Heart right ventricle (tissue), 16 donors: ENCODE measurements at regions not wholly inside any gene's neighbourhood (a gene's known extent, or its start where the extent isn't known, plus 50 kb on each side); places are given as distances from the start of the nearest gene placed in this dataset.

Source experiments
- ATAC-seq, 8 donors: fragments of 200-7000 bp; cut with Tn5 transposase; one replicate each; pipeline ENCODE4 v1.9.1; 2020; ENCODE audit warnings: mild to moderate bottlenecking in 8 of 8, moderate library complexity in 8 of 8, moderate number of reproducible peaks in 1 of 8
- DNase-seq, 2 donors: peaks; one replicate each; pipeline ENCODE4 v3.0.0-alpha.2; 2020
- H3K27ac ChIP-seq, 10 donors: fragments of 200-600 bp; sonication (generic) in 2 of 10; one replicate each; pipeline versions ENCODE4 v1.5.0 to v1.8.0; 2020 to 2022; ENCODE audit warnings: mild to moderate bottlenecking in 3 of 10
- H3K27me3 ChIP-seq, 7 donors: fragments of 200-600 bp; one replicate each; pipeline ENCODE4 v1.8.0; 2021 to 2022; ENCODE audit warnings: mild to moderate bottlenecking in 2 of 7
- H3K36me3 ChIP-seq, 9 donors: fragments of 200-600 bp; sonication (generic) in 1 of 9; one replicate each; pipeline versions ENCODE4 v1.5.0 to v1.8.0; 2020 to 2022; ENCODE audit warnings: mild to moderate bottlenecking in 2 of 9
- H3K4me1 ChIP-seq, 9 donors: fragments of 200-600 bp; sonication (generic) in 1 of 9; one replicate each; pipeline versions ENCODE4 v1.5.0 to v1.8.0; 2020 to 2022; ENCODE audit warnings: mild to moderate bottlenecking in 4 of 9
- H3K4me3 ChIP-seq, 10 donors: fragments of 200-600 bp; sonication (generic) in 2 of 10; one replicate each; pipeline versions ENCODE4 v1.5.0 to v1.8.0; 2020 to 2022; ENCODE audit warnings: mild to moderate bottlenecking in 7 of 10, moderate library complexity in 2 of 10
- H3K9me3 ChIP-seq, 11 donors: fragments of 200-600 bp in 10 of 11; sonication (generic) in 2 of 11; one replicate each; pipeline versions ENCODE4 v1.5.0 to v1.8.0; 2013 to 2022; ENCODE audit warnings: mild to moderate bottlenecking in 2 of 11, control low read depth in 1 of 11, moderate library complexity in 1 of 11
- CTCF ChIP-seq, 9 donors: fragments of 200-600 bp; sonication (generic) in 2 of 9; IDR thresholded peaks; one replicate each; pipeline versions ENCODE4 v1.5.0 to v1.8.0; 2021 to 2022; ENCODE audit warnings: antibody characterized with exemption in 9 of 9, mild to moderate bottlenecking in 5 of 9, moderate library complexity in 1 of 9
- WGBS, 2 donors: extraction: QIAGEN DNeasy Blood & Tissue Kit; methylation state at CpG; one replicate each; pipeline ENCODE4 v1.1.7; 2013; ENCODE audit warnings: inconsistent platforms in 1 of 2; 5-methylcytosine and 5-hydroxymethylcytosine counted together
- intact Hi-C, 10 donors: fragments of 100-400 bp; cut with DNase I; formaldehyde crosslinking; loops; one replicate each; pipeline versions ENCODE4 v1.11.1 to v1.14.2; 2022
- donor health status: Arrhythmogenic right ventricular cardiomyopathy.
- donor health status: ischemic (EF 13 %, LVEDD 7.1; RV severe dilation, severe dysfunction).
- donor health status: healthy with polysubstance abuse.
- donor health status: DM: no; HTN: yes; CAD: no.
- donor health status: DM: no; HTN: no; CAD: no.
- donor health status: ischemic (EF 25% LVEDD 6.9; RV normal size, moderate dysfunction).
- donor health status: ischemic (EF 25% LVEDD 5.7; RV mildly dilated, moderate dysfunction).
- donor health status: healthy.
- donor health status: DM: yes; HTN: yes; CAD: no.
- donor health status: Ischemic cardiomyopathy.
- donor health status: ischemic (EF 35%, LVEDD 5.7; RV mildly dilated, moderate dysfunction).
- donor health status: nonischemic (EF 11% LVEDD 7.7; RV severe dilation, severe dysfunction).
- donor health status: DM: yes; HTN: yes; CAD: no.
- donor health status: PGD.
- donor health status: ischemic (EF 29% LVEDD 5.4; RV normal size, mild dysfunction).
- donor health status: nonischemic (EF 23%, LVEDD 6.1; RV moderate dilation, normal function).

- no peak overlapping the region for H3K27ac ChIP-seq
- no peaks in the 10 kb centered on the region for H3K36me3 ChIP-seq
- H3K9me3 ChIP-seq: peaks cover 0 to 1% (median 0%) of the 10 kb centered on the region in 11 donors
- TF ChIP-seq CTCF (IDR thresholded peaks at IDR 0.05): no peak
- H3K27me3 ChIP-seq: peaks cover 0 to 6% (median 0%) of the 10 kb centered on the region in 7 donors
- WGBS, 2 donors: 77 to 82% methylated on average over 6 of the region's 6 CpGs
- no peak overlapping the region for H3K4me3 ChIP-seq
- ATAC-seq (no peak), DNase-seq (no peak)
- no peaks in the 10 kb centered on the region for H3K4me1 ChIP-seq
- intact Hi-C loops: no loop called here
Measured at GRCh38 chr10:62514079-62514693, 140.0 kb downstream of the ZNF365 start.

- H3K4me3 ChIP-seq: no peak overlapping the region
- ATAC-seq: peak in 4 of 8 donors; percentile 19 to 66 (median 52)
- 91% methylated on average over 2 of the region's 2 CpGs for WGBS, 2 donors
- H3K27me3 ChIP-seq: peaks cover 0 to 6% (median 0%) of the 10 kb centered on the region in 7 donors
- H3K36me3 ChIP-seq: no peaks in the 10 kb centered on the region
- no peak for TF ChIP-seq CTCF (IDR thresholded peaks at IDR 0.05)
- H3K4me1 ChIP-seq: no peaks in the 10 kb centered on the region
- intact Hi-C loops: no loop called here
- H3K27ac ChIP-seq: no peak overlapping the region
- DNase-seq: no peak
- no peaks in the 10 kb centered on the region for H3K9me3 ChIP-seq
Measured at GRCh38 chr10:62517252-62517651, 143.1 kb downstream of the ZNF365 start.

GRCh38 chr10:62527019-62527827 lies 153.1 kb downstream of the ZNF365 start:
- H3K9me3 ChIP-seq: peaks cover 0 to 14% (median 0%) of the 10 kb centered on the region in 11 donors
- H3K27ac ChIP-seq: no peak overlapping the region
- H3K27me3 ChIP-seq: no peaks in the 10 kb centered on the region
- no peak for TF ChIP-seq CTCF (IDR thresholded peaks at IDR 0.05)
- no peak for ATAC-seq
- H3K36me3 ChIP-seq: no peaks in the 10 kb centered on the region
- H3K4me3 ChIP-seq: no peak overlapping the region
- DNase-seq: no peak
- 67 to 70% methylated on average over 6 of the region's 6 CpGs for WGBS, 2 donors
- intact Hi-C loops: no loop called here
- peaks cover 0 to 22% (median 2%) of the 10 kb centered on the region in 9 donors for H3K4me1 ChIP-seq

- H3K36me3 ChIP-seq: no peaks in the 10 kb centered on the region
- TF ChIP-seq CTCF (IDR thresholded peaks at IDR 0.05): no peak
- H3K9me3 ChIP-seq: peaks cover 0 to 17% (median 0%) of the 10 kb centered on the region in 11 donors
- no peak overlapping the region for H3K4me3 ChIP-seq
- DNase-seq: no peak
- intact Hi-C loops: no loop called here
- H3K27me3 ChIP-seq: no peaks in the 10 kb centered on the region
- no peak overlapping the region for H3K27ac ChIP-seq
- H3K4me1 ChIP-seq: peaks cover 0 to 22% (median 2%) of the 10 kb centered on the region in 9 donors
- 72 to 76% methylated on average over 1 of the region's 1 CpG for WGBS, 2 donors
- ATAC-seq: no peak
Measured at GRCh38 chr10:62528441-62528840, 154.3 kb downstream of the ZNF365 start.
